ENCODE measurements at regions not wholly inside any gene's neighbourhood (a gene's known extent, or its start where the extent isn't known, plus 50 kb on each side); places are given as distances from the start of the nearest gene placed in this dataset.
"Not testable (repeated sequence)": the region's sequence is repeated elsewhere in the genome, so short reads cannot be mapped to it uniquely, and the experiment has no call there.

DNA sequence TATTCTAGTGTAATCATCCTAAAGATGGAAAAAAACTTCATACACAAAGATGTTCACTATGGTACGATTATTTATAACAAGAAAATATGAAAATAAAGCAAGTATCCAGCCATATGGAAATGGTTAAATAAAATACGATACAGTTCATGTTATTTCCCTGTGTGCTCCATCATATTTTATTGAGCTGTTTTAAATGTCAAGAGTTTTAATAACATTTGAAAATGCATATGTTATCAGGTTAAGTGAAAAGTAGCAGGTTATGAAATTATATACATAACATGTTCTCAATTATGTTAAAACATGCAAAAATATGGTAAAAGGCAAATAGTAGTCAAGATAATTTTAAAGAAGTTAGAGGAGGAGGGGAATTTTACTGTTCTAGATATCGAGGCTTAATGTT lies 192.0 kb downstream of the HNRNPD start:
- no peak for DNase-seq (ENCODE audit: low read depth in 2 of 2)

DNA sequence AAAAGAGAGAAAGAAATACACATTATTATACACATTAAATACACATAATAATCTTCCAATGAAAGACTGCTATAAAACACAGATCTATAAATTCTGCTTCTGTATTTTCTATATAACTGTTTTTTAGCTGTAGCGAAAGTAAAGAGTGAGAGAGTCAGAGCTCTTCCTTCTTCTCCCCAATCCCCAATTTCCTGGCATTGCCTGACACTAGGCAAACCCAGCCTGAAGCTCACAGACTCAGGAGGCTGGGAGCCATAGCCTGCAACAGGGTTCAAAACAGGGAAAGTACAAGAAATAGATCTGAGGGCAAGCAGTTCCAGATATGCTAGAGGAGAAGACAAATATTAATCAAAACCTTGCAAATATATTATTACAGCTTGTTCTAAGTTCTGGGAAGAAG lies 201.6 kb downstream of the HNRNPD start:
- DNase-seq (ENCODE audit: low read depth in 2 of 2): no peak

DNA sequence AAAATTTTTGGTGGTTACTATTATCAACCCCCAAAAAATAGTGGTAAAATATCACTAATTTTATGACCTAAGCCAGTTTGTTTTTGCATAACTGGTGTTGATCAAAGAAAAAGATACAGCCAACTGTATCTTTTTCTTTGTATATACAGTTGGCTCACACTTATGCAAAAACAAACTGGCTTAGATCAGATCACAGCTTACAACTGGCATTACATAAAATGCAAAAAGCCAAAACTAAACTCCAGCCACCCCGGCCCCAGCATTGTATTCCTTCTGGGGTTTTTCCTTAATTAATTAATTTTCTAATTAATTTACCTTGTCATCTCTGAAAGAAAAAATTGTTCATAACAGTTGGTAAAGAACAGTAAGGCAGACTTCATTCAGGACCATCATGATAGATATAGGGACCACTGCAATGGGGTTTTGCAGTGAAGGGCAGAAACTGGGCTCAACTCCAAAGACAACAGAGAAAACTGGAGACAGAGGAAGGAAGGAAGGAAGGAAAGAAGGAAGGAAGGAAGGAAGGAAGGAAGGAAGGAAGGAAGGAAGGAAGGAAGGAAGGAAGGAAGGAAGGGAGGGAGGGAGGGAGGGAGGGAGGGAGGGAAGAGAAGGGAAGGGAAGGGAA lies 202.1 kb downstream of the HNRNPD start:
- DNase-seq (ENCODE audit: low read depth in 2 of 2): no peak

DNA sequence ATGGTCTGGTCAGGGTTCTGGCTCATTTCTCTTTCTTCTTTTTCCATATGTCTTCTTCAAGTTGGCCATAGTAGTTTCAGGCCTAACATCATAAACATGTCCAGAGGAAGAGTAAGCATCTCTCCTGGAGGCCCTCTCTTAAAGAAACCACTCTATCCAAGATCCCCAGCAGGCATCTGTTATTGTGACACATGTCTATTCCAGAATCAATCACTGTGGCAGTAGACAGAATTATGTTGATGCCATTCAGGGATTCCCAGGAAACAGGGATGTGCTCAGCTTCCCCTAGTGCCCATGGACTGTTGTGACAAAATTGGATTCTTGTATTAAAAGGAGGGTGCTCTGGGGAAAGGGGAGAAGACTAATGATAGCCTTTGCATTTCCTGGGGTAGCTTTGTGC lies 224.0 kb downstream of the HNRNPD start:
- DNase-seq (ENCODE audit: low read depth in 2 of 2): no peak

DNA sequence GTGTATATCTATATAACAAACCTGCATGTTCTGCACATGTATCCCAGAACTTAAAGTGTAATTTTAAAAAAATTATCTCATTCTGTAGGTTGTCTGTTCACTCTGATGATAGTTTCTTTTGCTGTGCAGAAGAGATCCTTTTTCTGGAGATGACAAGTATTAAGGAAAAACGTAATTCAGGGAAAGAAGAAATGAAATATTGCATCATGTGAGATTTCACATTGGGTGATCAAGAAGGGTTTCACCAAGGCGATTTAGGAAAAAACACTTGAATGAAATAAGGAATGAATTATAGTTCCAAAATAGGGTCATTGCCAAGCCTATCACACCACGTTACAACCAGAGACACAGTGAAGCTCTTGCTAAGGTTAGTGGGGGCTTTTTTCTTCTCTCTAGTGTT lies 227.9 kb downstream of the HNRNPD start:
- no peak for DNase-seq (ENCODE audit: low read depth in 2 of 2)

DNA sequence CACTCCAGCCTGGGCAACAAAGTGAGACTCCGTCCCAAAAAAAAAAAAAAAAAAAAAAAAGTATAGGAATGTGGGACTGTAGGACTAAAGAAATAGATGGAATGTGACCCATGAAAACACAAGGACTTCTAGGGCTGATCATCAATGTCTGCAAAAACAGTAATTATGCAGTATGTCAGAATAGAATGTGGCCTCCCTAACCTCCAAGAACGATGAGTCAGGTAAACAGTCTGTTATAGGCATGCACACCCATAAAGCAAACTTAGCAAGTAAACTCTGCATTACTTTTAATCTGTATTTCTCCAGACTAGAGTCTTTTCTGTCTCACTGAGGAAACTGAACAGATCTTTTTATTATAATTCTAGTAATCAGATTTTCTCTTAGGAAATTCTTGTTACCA lies 233.4 kb downstream of the HNRNPD start:
- no peak for DNase-seq (ENCODE audit: low read depth in 2 of 2)

DNA sequence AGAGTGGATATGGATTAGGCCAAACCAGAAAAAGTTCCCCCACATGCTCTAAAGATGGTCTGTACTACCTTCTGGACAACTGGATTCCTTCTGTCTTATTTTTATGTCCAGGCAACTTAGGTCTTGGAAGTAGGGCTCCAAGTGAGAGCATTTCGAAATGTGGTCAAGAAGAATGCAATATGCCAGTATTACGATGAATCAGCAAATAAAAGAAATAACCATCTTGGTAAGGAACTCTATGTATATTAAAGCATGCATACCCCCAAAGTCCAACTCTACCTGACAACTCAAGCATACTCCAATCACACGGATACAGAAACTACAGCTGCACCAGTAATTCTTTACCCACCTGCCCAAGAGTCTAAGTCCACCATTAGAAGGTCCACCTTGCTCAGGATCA lies 234.5 kb downstream of the HNRNPD start:
- no peak for DNase-seq (ENCODE audit: low read depth in 2 of 2)

DNA sequence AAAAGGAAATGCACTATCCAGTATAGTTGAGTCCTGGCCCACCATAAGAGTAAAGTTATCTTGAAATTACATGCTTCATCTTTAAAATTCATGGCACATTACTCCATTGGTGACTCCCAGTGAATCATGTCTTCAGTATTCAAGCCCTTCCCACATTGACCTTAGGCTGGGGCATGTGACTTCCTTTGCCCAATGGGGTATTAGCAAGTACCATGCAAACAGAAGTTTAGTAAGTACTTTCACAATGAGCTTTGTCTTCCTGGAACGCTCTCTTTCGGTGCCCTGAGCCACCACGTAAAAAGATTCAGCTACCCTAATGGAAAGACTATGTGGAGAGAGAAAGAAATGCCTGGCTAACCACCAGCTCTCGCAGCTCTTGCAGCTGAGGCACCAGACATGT lies 235.4 kb downstream of the HNRNPD start:
- DNase-seq (ENCODE audit: low read depth in 2 of 2): peak; percentile 13 to 14

DNA sequence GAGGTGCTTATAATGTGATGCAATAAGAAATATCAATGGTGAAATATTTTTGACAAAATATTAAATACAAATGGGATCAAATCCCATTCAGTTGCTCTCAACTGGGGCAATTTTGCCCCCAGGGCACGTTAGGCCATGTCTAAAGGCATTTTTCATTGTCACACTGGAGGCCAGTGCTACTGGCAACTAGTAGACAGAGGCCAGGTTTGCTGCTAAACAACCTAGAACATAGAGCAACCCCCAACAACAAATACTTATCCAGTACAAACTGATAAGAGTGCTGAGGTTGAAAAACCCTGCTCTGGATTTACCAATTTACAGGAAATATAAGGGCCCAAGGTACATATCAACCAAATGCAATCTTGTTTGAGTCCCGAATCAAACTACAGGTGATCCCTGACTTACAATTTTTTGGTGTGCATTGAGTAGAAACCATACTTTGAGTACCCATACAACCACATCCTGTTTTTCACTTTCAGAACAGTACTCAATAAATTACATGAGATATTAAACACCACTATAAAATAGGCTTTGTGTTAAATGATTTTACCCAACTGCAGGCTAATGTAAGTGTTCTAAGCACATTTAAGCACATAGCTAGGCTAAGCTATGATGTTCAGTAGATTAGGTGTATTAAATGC lies 237.5 kb downstream of the HNRNPD start:
- no peak for DNase-seq (ENCODE audit: low read depth in 2 of 2)

DNA sequence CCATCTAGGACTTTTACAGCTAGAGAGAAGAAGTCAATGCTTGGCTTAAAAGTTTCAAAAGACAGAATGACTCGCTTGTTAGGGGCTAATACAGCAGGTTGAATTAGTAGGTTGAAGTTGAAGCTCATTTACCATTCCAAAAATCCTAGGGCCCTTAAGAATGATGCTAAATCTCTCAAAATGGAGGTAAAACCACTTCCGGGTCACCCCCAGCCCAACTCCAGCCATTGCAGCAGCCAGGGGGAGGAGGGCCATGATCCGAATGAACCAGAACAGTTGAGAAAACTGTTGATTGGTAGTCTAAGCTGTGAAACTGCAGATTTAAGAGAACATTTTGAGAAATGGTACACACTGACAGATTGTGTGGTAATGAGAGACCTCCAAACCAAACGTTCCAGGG lies 245.4 kb downstream of the HNRNPD start:
- DNase-seq (ENCODE audit: low read depth in 2 of 2): no peak

DNA sequence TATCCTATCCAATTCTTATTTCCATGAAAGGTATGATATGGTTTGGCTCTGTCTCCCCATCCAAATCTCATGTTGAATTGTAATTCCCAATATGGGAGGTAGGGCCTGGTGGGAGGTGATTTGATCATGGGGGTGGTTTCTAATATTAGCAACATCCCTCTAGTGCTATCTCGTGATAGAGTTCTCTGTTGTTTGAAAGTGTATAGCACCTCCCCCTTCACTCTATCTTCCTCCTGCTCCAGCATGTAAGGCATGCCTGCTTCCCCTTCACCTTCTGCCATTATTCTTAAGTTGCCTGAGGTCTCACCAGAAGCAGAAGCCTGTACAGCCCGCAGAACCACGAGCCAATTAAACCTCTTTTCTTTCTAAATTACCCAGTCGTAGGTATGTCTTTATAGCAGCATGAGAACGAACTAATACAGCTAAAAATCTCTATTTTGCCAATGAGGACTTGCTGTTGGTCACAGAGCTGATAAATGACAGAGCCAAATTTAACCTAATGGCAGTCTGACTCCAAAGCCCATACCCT lies 247.2 kb downstream of the HNRNPD start:
- no peak for DNase-seq (ENCODE audit: low read depth in 2 of 2)

DNA sequence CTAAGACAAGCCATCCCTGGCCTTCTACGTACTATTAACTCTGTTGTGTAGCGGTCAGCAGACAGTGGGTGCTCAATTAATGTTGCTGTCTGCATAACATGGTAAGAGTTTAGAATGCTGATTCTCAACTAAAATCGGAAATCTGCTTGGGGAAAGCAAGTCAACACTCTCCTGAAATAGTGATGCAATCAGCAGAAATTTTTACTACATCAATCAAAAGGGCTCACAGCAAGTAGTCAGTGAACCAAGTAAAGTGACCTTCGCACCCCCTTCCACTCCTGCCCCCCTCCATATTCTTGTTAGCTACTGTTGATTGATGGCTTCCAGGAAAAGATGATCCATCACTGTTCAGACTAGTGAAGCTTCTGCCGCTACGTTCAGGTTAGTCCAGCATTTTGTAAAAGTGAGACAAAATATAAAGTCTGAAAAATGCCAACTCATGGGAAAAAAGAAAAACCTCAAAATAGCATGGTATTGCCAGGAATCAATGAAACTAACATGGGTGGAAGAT lies 247.9 kb downstream of the HNRNPD start:
- DNase-seq (ENCODE audit: low read depth in 2 of 2): no peak

DNA sequence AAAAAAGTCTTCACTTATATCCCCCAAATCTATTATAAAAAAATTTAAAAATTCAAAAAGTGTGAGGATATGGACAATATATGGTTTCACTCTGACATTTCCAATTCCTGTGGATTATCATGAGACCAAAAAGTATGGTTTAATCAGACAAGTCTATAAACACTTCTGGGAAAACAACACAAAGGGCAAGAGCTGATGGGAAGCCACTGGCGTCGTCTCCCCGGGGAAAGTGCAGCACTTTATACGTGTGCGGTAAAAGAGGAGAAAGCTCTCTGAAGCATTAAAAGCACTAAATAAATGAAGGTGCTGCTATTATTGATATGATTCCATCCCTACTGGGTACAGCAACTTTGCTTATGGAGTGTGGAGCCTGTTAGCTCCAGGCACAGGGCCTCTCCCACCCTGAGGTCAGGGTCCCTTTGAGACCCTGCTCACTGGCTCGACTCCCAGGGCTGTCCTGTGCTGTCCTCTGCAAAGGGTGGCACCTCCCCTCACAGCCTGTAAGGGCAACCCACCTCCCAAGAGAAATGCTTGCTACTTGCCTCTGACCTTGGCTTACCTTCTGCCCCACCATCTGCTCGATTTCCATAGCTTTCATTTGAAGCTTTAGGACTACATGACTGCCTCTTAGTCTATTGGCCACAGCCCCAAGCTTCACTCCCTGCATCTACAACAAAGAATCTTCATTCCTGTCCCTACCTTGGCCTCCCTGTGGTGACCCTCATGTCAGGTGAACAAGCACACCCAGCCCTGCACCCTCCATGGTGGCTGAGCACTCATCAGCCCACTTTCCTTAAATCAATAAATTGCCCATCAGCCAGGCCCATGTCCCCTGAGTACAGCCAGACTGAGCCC lies 248.6 kb downstream of the HNRNPD start:
- DNase-seq (ENCODE audit: low read depth in 2 of 2): no peak

DNA sequence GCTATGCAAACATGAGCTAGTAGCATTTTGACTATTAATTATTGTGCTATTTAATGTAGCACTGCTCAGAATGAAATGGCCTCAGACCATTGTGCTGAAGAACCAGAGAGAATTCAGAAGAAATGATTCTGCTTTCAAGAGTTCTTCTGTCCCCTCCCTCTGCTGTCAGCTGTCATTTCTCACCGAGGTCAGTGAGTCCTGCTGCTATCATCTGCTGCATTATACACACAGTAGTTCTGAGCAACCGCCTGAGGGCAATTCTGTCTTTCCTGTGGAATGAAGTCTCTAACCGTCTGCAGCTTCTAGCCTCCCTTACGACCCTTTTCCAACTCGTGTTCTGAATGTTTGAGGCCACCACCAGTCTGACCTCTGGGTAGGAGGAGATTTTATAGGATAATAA lies 249.4 kb downstream of the HNRNPD start:
- no peak for DNase-seq (ENCODE audit: low read depth in 2 of 2)

DNA sequence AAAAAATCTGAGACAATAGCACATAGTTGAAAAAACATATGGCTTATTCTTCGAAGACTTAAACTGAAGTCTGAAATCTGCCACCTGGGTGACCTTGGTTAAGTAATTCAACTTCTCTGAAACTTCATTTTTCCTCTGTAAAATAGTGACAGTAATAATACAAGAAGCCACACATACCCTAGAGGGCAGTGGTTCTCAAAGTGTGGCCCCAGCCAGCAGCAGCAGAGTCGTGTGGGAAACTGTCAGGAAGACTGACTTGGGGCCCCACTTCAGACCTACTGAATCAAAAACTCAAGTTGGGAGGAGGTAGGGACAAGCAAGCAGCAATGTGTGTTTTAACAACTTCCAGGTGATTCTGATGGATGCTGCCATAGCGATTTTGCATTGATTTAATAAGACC lies 249.9 kb downstream of the HNRNPD start:
- DNase-seq (ENCODE audit: low read depth in 2 of 2): no peak

DNA sequence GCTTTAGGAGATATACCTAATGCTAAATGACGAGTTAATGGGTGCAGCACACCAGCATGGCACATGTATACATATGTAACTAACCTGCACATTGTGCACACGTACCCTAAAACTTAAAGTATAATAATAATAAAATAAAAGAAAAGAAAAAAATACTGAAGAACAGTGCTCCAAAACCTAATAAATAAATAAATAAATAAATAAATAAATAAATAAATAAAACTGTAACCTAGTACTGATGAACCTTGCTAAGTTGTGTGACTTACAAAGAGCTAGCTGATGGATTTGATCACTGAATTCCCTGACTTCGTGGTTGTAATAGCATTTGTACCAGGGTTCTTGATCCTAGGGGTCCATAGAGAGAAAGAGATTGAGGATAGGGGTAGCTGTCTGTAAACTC lies 258.6 kb downstream of the HNRNPD start:
- DNase-seq (ENCODE audit: low read depth in 2 of 2): not testable (repeated sequence)

DNA sequence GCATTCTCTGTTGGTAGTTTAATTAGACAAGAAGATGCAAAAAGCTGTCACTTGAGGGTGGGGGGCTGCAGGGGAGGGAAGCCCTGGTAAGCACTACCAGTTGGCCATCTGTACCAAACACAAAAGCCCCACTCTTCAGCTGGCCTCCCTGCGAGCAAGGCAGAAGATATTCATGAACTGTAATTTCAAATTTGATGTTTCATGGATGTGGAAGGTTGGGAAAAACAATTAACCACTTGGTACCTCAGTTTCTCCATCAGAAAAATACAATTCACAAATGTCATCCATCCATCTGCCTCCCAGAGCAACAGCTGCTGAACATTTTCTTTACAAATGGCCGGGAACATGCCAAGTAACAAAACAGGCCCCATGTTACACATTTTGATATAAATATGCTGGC lies 265.3 kb downstream of the HNRNPD start:
- no peak for DNase-seq (ENCODE audit: low read depth in 2 of 2)

DNA sequence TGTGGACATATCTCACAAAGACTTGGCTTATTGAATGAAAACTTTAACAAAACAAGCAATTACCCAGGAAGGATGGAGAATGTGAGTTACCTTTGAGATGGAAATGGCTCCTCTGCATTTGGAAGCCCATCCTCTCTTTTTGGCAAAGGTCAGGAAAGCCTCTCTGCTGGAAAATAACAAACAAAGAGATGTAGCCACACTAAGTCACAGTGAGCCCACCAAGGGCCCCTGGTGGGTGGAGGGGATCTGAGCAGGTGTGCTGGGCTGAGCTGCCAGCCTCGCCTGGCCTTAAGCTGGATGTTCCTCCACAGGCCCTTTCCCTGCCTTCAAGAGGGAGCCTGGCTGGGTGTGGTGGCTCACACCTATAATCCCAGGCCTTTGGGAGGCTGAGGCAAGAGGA lies 269.2 kb downstream of the HNRNPD start:
- no peak for DNase-seq (ENCODE audit: low read depth in 2 of 2)

DNA sequence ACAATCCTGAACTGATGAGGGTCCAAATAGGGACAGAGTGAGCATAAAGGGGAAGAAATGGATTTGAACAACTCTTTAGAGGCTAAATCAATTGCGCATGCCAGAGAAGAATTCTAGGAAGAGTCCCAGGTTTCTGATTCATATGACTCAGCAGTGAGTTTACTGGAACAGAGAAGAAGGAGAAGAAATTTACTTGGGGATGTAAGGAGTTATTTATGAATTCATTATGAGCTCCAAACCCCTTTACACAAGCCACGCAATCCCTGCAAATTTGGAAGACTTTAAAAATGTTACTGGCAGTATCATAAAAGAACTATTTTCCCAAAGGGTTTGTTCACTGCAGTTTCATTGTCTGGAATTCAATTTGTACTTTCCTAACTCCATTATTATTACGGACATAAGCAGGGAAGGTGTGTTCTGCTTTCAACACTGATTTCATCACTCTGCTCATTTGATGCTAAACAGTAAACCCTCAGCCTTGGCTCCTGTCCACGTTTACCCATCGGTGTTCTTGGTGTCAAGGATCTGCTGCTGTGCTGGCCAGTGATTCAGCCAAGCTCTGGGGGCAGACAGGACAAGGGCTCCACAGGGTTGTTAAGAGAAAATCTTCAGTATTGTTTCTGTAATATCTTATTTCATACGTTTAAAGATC lies 273.7 kb downstream of the HNRNPD start:
- DNase-seq (ENCODE audit: low read depth in 2 of 2): no peak

DNA sequence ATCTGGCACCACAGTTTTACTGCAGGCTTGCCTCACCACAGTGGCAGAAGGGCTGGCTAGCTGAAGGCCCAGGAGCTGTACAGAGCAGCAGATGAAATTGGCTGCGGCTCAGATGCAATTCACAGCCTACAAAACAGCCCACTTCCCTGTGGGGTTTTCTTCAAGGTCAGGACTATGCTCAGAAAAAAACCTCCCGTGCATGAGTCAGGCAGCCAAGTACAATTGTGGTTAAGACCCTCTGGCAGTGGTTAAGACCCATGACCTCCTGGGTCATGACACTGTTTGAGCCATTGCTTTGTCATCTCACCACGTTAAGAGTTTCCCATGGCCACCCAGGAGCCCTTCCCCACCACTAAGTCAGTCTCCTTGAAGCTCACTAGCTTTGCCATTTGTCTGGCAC lies 276.3 kb downstream of the HNRNPD start:
- DNase-seq (ENCODE audit: low read depth in 2 of 2): no peak

DNA sequence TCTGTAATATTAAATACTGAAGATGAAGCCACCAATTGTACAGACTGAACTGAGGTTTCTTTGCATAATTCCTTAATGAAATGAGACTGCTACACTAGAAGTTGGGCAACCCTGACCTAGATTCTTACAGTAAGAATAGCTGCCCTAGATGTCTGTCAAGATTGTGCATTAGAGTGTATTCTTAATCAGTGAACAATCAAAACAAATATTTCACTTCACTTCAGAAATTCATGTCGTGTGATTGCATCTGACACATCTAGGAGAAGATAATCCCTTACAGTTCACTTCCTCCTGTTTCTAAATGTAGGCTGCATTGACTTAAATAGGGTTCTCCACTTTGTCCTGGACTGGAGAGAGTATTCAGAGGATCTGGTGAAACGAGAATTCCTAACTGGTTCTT lies 283.1 kb downstream of the HNRNPD start:
- DNase-seq (ENCODE audit: low read depth in 2 of 2): no peak

DNA sequence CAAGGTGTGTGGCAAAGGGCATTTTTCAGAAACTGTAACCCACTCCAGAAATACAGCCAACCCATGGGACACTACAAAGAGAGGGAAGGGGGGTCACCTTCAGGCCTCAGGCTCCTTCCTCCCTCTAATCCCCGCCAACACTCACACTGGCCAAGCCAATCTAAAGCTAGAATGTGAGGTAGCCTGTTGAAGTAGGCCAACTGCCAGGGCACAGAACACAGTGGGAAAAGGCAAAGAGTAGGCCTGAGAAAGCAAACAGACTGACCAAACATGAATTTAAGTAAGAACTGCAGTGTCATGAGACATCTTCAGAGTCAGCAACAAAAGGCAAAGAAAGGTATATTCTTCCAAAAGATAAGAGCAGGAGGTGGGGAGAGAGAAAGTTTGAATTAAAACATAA lies 289.0 kb downstream of the HNRNPD start:
- DNase-seq (ENCODE audit: low read depth in 2 of 2): no peak
